ENCODE measurements at regions not wholly inside any gene's neighbourhood (a gene's known extent, or its start where the extent isn't known, plus 50 kb on each side); places are given as distances from the start of the nearest gene placed in this dataset.

DNA sequence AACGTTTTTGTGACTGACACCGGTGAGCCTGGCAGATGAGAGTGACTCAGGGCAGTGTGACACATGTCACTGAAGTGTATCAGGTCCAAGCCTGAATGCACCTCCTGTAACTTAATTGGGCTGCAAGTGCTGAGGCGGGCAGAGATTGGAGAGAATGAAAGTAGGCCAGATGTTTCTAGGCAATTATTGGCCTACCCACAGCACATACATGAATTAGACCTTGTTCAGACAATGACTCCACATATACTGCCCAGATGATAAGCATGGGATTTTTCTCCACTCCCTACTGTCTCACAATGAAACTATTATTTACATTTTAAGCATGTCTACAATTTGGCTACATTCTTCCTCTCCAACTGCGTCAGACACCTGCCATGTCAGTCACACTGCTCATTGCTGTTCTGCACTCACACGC lies 187.3 kb upstream of the ZNF385D start:
- Mint-ChIP-seq H3K27me3 (ENCODE audit: low read depth) (no peaks in the 10 kb centered on the region), H3K36me3 (ENCODE audit: insufficient read depth in 1 of 3, low read depth in 3 of 3) (no peaks in the 10 kb centered on the region), H3K4me3 (no peak overlapping the region), H3K4me1 (no peaks in the 10 kb centered on the region), H3K9me3 (no peaks in the 10 kb centered on the region), H3K27ac (no peak overlapping the region)
- Histone ChIP-seq H4K91ac (ENCODE audit: insufficient read length, low read depth, low read length) (no peak overlapping the region), H2AK5ac (ENCODE audit: insufficient read length, low read length) (no peak overlapping the region), H3K23ac (ENCODE audit: insufficient read length, low read depth, low read length) (no peak overlapping the region), H3K9ac (ENCODE audit: extremely low read depth, insufficient read length, low read length) (no peak overlapping the region), H3K4me1 (ENCODE audit: insufficient read depth, low read length) (no peaks in the 10 kb centered on the region), H3K56ac (ENCODE audit: insufficient read length, low read depth, low read length) (no peak overlapping the region), H3K23me2 (ENCODE audit: insufficient read length, low read depth, low read length, poor library complexity, severe bottlenecking) (no peaks in the 10 kb centered on the region), H3K4ac (ENCODE audit: low read depth, low read length) (no peak overlapping the region), H2BK120ac (ENCODE audit: low read depth, low read length, poor library complexity, severe bottlenecking) (no peak overlapping the region), H3K18ac (ENCODE audit: insufficient read length, low read depth, low read length) (no peak overlapping the region), H3K4me2 (ENCODE audit: insufficient read depth, insufficient read length, low read length) (no peak overlapping the region), H3K79me2 (ENCODE audit: insufficient read depth, low read length) (no peaks in the 10 kb centered on the region), H4K5ac (ENCODE audit: insufficient read length, low read depth, low read length) (no peak overlapping the region), H3K79me1 (ENCODE audit: insufficient read depth, low read depth, low read length, poor library complexity, severe bottlenecking) (no peaks in the 10 kb centered on the region), H2AFZ (ENCODE audit: low read length) (no peak overlapping the region), H2BK15ac (ENCODE audit: low read depth, low read length) (no peak overlapping the region), H3T11ph (ENCODE audit: low read length) (no peak overlapping the region), H4K8ac (replicated peaks; ENCODE audit: insufficient read length, low read depth, low read length) (no peak overlapping the region), H3K27ac (ENCODE audit: insufficient read length, low read depth, low read length) (no peak overlapping the region), H4K20me1 (ENCODE audit: control insufficient read depth, insufficient read depth, insufficient read length) (no peaks in the 10 kb centered on the region), H3K27me3 (ENCODE audit: insufficient read depth, low read length) (no peaks in the 10 kb centered on the region), H2BK20ac (ENCODE audit: low read depth, low read length, poor library complexity, severe bottlenecking) (no peak overlapping the region), H2BK12ac (ENCODE audit: insufficient read length, low read depth, low read length) (no peak overlapping the region), H3K14ac (ENCODE audit: insufficient read depth, low read length) (no peak overlapping the region), H2BK5ac (ENCODE audit: insufficient read length, low read length) (no peak overlapping the region), H3K9me3 (ENCODE audit: control insufficient read depth, low read depth, low read length) (no peaks in the 10 kb centered on the region)
- no CpG with 5 or more reads among the region's 5 CpGs for WGBS (ENCODE audit: extremely low coverage, insufficient read length, low lambda C conversion rate)
- no peak for DNase-seq
- TF ChIP-seq, protein P1, sequence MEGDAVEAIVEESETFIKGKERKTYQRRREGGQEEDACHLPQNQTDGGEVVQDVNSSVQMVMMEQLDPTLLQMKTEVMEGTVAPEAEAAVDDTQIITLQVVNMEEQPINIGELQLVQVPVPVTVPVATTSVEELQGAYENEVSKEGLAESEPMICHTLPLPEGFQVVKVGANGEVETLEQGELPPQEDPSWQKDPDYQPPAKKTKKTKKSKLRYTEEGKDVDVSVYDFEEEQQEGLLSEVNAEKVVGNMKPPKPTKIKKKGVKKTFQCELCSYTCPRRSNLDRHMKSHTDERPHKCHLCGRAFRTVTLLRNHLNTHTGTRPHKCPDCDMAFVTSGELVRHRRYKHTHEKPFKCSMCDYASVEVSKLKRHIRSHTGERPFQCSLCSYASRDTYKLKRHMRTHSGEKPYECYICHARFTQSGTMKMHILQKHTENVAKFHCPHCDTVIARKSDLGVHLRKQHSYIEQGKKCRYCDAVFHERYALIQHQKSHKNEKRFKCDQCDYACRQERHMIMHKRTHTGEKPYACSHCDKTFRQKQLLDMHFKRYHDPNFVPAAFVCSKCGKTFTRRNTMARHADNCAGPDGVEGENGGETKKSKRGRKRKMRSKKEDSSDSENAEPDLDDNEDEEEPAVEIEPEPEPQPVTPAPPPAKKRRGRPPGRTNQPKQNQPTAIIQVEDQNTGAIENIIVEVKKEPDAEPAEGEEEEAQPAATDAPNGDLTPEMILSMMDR (conservative IDR thresholded peaks at IDR 0.05) = no peak
